GM19351 (cell line): ENCODE measurements at regions not wholly inside any gene's neighbourhood (a gene's known extent, or its start where the extent isn't known, plus 50 kb on each side); places are given as distances from the start of the nearest gene placed in this dataset.
"Not testable (repeated sequence)": the region's sequence is repeated elsewhere in the genome, so short reads cannot be mapped to it uniquely, and the experiment has no call there.

Experiments used
- ATAC-seq: cut with Tn5 transposase; IDR thresholded peaks from one replicate; pipeline ENCODE4 v1.9.1; 2021; ENCODE audit warnings: mild to moderate bottlenecking, moderate library complexity; ENCODE audit not compliant: unreplicated experiment

DNA sequence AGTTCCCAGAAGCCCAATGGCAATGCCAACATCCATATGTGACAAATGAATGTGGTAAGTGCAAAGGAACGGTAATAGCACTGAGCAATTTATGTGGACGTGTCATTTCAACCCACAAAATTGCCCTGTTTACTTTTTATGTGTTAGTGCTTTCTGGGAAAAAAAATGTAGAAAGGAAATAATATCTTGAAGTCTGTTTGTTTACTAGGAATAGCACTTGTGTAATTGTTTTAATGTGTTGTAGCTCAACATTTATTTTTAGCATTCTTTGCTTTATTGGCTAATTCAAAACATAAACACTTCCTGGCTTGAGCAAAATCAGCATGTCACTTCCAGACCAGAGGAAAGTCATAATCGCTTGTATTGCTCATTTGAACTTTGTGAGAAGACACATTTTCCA is 224.8 kb upstream of the KCNK2 start:
- ATAC-seq = no peak

DNA sequence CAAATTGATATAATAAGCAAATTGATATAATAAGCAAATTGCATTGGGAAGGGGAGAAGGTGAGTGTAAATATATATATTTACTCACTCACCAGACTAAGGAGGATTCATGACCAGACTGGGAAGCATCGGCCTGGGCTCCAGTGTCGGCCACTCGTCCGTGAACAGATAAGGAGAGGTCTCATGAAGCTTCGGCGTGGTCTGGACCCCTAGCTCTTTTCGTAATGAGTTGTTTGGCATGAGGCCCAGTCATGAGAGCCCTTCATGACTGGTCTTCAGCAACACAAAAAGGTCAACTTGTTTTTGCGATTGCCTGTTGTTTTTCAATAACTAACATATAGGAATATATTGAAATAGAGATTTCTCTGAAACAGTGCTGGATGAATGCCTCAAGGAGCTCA is 222.9 kb upstream of the KCNK2 start:
- no peak for ATAC-seq

DNA sequence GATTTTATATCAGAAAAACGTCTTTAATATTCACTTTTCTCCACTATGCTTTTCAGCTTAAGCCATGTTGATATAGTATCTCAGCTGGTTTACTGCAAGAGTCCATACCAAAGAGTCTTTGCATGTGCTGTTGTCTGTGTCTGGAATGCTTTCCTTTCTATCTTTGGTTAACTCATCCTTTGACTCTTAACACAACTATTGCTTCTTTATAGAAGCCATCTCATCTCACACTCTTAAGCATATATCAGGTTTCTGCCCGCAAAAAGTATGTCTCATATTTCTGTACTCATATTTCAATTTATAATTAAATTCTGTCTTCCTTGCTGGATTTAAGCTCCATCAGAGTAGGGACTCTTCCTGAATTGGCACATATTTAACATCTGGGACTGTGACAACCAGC is 220.9 kb upstream of the KCNK2 start:
- no peak for ATAC-seq

DNA sequence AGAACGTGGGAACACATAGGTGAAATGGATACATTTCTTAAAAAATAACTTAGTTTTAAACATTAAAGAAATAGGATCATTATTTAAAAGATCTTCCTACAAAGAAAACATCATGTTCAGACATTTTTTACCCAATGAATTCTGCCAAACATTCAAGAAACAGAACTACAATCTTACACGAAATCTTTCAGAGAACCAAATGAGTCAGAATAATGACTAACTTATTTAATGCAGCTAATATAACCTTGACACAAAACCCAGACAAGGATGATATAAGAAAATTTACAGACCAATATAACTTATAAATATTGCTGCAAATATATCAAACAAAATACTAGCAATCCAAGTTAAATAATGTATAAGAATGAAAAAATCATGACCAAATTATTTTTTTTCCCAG is 220.1 kb upstream of the KCNK2 start:
- ATAC-seq = no peak

DNA sequence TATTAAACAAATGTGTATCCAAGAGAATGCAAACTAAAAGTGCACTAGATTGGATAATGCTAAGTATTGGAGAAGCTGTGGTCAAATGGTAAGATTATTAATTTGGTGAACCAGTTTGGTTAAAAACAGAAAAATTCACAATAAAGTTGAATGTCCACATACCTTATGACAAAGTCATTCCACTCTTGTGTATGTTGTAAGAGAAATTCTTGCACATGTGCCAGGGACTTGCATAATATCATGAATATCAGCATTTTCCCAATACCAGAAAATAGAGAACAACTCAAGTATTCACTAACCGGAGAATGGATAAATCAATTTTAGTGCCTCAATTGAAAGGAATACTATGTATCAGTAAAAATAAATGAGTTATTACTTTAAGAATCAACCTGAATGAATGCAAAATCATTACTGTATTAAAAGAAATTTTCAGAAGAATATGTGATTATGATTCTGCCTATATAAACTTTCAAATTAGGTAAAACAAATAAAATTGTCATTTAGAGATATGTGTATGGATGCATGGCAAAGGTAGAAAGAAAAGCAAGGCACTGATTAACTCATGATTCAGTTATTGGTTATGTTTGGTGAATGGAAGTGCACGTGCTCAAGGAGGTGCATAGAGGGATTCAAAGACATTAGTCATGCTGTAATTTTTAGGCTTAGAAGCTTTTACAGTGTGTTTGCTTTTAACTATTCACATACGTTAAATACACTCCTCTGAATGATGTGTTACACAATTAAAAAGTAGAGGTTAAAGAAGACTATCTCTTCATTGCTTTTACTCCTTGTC is 217.4 kb upstream of the KCNK2 start:
- ATAC-seq = no peak

DNA sequence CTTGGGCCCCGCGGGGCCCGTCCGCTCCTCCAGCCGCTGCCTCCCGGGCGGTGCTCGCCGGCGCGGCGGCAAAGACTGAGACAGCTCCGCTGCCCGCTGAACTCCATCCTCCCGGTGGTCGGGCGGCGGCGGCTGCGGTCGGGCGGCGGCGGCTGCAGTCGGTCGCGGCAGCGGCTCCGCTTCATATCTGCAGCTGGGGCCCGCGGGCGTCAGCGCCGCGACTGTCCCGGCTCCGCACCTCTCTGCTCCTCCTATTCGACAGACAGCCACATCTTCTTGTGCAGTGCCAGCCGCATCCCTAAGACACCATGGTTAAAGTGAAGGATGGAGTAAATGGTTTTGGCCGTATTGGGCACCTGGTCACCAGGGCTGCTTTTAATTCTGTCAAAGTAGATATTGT is 212.1 kb upstream of the KCNK2 start:
- not testable (repeated sequence) for ATAC-seq

DNA sequence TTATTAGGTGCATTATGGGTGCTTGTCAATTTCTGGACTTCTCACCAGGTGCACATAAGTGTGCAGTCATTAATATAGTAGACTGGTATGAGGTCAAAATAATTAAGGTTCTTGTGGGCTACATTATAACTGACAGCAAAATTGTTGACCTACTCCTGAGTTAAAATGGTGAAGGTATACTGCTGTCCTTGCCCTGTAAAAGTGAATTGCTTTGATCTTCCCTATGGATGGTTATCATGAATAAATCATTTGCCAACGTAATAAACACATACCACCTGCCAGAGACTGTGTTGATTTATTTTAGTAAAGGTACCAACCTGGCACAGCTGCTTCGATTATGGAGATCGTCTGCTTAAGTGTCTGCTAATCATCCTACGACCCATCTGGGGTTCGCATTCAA is 201.6 kb upstream of the KCNK2 start:
- no peak for ATAC-seq

DNA sequence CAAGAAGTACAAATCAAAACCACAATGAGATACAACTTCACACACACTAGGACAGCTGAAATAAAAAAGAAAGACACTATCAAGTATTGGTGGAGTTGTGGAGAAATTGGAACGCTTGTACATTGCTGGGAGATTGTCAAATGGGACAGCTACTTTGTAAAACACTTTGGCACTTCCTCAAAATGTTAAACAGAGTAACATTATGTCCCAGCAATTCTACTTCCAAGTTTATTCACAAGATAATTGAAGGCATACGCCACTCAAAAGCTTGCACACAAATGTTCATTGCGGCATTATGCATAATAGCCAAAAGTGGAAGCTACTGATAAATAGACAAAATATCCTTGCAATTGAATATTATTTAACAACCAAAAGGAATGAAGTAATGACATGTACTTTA is 199.9 kb upstream of the KCNK2 start:
- no peak for ATAC-seq

DNA sequence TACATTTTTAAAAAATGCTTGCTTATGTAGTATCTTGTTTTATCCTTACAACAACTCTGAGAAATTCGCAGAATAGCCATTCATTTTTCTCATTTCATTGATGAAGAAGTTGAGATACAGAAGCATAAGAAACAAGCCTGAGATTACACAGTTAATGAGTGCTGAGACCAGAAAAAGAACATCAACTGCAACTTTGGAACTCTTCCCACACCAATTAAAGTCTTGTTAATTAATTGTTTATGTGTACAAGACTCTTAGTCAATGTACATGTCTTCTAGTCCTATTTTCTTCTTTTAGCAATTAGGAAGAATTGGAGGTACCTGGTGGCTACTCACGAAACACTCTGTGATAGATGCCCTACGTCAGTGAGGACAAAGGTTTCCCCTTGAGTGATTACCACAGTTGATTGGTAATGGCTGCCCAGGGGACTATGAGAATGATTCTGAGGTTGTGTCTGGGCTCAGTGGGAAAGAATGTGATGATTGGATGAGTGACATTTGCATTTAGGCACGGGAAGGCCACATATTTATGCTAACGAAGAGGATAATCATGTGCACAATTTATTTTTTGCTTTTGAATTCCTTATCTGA is 187.4 kb upstream of the KCNK2 start:
- ATAC-seq = no peak

DNA sequence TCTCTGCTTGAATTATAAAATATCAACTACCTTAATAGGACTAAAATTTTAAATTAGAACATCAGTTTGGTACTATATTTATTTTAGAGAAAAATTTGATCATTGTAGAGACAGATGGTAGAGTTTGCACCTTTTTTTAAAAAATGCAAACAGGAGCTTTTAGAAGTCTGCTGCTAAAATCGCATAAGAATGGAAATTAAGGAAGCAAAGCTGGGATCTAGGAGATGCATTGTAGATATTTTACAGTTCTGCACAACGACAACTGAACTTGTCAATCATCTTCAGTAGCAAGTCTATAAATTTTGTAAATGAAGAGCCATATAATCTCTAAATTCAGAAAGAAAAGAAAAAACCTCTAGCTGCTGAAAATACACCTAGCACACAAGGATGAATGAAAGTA is 185.6 kb upstream of the KCNK2 start:
- ATAC-seq = no peak

DNA sequence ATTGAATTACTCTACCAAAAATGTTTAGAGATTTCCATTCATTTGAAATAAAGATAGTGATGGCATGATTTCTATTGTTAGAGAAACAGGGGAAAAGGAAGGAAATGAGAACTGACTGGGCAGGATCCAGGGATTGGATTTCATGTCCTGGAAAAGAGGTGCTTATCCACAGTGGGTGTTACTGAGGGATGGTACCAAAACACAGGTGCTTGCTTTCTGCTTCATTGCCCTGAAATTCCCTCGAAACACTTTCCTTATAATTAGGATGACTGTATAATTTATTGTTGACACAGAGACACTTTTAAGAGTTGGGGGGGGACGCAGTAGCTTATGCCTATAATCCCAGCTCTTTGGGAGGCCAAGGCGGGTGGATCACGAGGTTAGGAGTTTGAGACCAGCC is 185.0 kb upstream of the KCNK2 start:
- ATAC-seq = no peak

DNA sequence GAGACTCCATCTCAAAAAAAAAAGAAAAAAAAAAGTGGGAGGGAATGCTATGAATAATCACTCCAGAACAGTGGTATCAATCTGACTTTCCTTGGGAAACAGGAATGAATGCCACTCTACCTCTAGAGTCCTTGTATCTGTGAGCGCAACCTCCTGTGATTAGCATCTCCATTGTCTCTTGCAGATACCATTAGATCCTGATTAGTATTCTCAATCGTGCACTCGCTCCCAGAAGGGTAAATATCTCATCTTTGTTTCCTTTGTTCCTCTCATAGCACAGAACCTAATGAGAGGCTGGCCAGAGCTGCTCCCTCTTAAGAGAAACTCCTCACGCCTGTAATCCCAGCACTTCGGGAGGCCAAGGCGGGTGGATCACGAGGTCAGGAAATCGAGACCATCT is 184.4 kb upstream of the KCNK2 start:
- ATAC-seq = no peak

DNA sequence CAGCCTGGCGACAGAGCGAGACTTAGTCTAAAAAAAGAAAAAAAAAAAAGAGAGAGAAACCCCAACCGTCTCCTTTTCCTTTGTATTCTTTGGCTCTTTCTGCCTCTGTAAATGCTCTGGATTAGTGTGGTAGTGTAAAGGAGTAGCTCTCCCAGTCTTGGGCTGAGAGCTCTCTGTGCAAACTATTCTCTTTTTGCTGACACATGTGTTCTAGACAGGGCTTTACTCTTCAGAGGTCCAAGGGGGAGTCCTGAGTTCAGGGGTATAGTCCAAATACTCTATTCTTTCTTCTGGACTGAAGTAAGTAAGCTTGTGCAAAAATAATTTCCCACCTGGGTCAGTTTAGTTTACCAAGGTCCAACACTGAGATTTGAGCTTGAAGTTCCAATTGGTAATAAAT is 183.8 kb upstream of the KCNK2 start:
- no peak for ATAC-seq

DNA sequence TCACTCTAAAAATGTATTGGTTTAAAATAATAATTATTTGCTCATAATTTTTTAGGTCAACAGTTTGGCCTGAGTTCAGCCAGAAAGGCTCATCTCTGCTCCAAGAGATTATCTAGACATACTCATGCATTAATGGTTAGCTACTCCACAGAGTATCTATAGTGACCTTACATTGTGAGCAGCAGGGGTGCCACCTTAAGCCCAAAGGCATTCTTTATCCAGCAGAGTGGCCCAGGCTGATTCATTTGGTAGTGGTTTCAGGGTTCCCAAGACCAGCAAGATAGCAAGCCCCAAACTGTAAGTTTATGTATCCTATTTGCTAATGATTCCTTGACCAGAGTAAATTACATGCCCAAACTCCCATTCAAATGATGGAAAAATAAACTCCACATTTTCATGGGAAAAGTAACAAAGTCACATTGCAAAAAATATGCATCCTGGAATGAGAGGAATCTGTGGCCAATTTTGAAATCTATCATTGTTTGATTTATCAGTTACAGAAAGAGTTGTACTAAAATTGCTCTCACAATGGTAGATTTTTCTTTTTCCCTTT is 182.6 kb upstream of the KCNK2 start:
- no peak for ATAC-seq

DNA sequence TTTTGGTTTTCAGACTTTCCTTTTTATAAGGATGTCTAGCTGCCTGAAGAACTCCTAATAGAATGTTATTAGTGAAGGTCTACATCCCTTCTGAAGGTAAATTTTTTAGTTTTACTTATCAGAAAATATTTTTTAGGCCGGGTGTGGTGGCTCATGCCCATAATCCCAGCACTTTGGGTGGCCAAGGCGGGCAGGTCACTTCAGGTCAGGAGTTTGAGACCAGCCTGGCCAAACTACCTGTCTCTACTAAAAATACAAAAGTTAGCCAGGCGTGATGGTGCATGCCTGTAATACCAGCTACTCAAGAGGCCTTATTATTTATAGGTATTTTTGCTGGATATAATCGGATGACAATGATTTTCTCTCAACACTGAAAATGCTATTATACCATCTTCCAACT is 181.9 kb upstream of the KCNK2 start:
- ATAC-seq = no peak

DNA sequence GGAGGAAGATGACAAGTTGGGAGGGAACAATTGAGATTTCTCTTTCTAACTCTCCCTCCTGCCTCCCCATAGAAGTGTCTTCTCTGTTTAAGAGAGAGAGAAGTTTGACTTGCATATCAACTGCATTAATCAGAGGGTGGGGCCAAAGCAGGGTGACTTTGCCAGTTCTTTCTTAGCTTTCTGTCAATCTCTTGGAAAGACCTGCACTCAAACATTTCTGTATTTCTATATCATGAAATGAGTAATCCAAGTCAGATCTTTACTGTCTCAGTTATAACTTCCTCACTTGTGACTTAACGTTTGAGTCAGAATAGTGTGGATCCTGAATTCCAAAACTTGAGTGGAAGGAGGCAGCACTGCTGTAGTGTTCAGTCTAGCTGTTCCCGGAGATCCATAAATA is 180.8 kb upstream of the KCNK2 start:
- ATAC-seq = no peak

DNA sequence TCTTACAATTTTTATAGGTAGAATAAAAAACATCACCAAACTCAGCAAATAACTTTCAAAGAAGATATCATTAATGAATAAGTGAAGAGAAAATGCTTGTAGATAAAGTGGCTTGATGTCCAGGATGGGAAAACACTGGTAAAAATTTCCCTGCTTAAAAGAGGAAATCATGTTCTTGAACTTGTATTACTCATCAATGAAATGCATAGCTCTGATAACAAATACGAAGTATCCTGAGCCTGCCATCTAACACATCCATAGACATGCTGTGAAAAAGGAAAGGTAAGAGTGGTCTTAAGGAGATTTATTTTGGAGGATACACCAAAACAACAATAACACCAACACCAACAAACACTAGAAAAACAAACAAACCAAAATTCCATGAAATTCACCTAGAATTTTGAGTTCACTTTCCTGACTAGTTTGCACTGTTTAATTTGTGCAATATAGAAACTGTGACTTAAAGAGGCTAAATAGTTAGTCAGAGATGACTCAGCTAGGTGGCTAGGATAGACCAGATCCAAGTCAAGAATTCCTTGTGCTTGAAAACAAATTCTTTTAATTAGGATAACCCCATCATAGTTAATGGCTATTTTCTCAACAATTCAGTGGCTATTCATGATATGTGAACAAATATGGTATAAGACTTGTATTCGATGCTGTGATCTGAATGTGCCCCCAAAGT is 179.8 kb upstream of the KCNK2 start:
- no peak for ATAC-seq

DNA sequence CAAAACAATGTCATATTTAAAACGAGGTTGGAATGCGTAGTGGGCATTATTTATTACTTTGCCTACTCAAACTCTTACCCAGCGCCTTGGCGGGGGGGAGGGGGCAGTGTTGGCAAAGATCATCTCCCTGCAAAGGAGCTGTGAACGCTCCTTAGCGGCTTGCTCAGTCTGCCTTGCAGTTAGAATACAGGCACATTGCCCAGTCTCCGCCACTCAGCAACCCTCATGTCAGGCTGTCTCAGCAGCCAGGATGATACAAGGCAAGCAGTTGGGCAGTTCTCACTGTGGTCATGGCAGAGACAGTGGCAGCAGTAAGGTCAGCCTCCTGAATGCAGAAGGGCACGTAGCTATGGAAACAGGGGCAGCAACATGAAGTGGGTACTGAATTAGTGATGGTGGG is 170.4 kb upstream of the KCNK2 start:
- no peak for ATAC-seq

DNA sequence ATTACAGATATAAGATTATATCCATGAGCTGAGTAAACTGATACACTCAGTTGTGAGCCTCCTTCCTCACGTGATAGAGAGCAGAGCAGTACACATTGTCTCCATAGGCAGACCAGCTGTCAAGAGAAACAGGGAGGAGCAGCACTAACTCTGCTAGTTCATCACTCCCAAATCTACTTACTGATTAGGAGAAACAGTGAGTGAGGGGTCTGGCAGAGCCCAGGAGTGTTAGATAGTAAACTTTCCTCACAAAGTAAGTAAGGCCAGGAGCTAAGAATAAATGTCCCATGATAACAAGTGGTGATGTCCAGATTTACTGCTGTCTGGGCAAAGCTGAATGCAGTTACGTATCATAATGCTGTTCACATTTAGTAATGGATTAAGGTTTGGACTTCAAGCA is 168.6 kb upstream of the KCNK2 start:
- no peak for ATAC-seq

DNA sequence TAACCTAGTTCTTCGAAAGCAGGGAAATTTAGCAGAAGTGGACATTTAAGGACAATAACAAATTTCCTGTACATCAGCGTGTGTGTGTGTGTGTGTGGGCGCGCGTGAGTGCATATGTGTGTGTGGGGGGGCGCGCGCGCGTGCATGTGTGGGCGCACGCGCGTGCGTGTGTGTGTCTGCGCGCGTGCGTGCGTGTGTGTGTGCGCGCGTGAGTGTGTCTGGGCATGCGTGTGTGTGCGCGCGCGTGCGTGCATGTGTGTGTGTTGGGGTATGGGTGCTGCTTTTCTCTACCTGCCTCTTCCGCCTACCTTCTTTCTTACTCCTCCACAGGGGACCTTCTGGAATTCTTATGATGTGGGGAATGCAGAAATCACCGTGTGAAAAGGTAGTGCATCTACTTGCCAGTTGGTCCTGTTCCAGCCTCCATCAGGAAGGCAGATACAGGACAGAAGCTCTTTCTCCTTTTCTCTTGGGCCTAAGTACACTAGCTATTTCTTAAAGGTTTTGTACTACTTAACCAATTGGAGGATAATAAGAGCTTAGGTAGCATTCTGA is 165.4 kb upstream of the KCNK2 start:
- ATAC-seq = no peak

DNA sequence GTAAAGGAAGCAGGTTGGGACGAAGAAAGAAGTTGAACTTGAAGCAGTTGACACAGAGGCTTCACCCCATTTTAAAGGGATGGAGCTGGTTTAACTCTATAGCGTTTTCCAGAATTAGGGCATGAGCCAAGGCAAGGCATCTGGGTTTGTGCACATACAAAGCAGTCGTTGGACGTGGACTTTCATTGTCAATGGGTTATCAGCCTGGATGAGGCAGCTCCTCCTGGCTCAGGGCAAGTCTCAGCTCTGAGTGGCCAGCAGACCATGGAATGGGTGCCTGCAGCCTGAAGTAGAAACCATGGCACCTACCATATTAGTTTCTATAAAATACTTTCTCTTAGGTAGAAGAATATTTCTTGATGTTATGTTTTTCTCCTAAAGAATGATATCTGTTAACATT is 163.8 kb upstream of the KCNK2 start:
- no peak for ATAC-seq

DNA sequence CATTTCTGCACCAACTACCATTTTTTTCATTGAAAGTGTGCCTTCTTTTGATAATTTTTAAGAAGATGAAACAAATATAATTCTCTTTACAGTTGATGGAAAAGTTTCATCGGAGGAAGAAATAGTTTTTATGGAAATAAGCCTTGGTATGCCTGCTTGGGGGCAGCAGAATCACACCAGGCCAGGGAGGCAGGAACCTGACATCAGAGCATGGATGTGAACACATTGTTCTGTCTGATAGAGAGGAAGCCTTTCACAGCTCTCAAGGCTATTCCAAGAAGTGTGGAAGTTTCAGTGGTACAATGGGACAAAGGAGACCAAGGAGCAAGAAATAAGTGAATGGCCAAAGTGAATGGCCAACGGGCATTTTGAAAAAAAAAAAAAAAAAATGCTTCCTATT is 162.2 kb upstream of the KCNK2 start:
- no peak for ATAC-seq
